GM21423 (cell line): ENCODE measurements at regions not wholly inside any gene's neighbourhood (a gene's known extent, or its start where the extent isn't known, plus 50 kb on each side); places are given as distances from the start of the nearest gene placed in this dataset.
"Not testable (repeated sequence)": the region's sequence is repeated elsewhere in the genome, so short reads cannot be mapped to it uniquely, and the experiment has no call there.

Source experiments
- ATAC-seq: cut with Tn5 transposase; IDR thresholded peaks from one replicate; pipeline ENCODE4 v1.9.1; 2021; ENCODE audit warnings: mild to moderate bottlenecking, moderate library complexity; ENCODE audit not compliant: unreplicated experiment

- ATAC-seq: no peak
These were observed 58.0 kb upstream of the AUTS2 start for GRCh38 chr7:69540287-69540686.

- ATAC-seq: not testable (repeated sequence)
These were observed 56.4 kb upstream of the AUTS2 start for GRCh38 chr7:69541779-69542432.

- no peak for ATAC-seq
These were observed 53.1 kb upstream of the AUTS2 start for GRCh38 chr7:69545175-69545574.
